NCI-H1105 treated with DMSO at 0.1 percent for 48 hours (cell line): ENCODE measurements at regions not wholly inside any gene's neighbourhood (a gene's known extent, or its start where the extent isn't known, plus 50 kb on each side); places are given as distances from the start of the nearest gene placed in this dataset.
"Not testable (repeated sequence)": the region's sequence is repeated elsewhere in the genome, so short reads cannot be mapped to it uniquely, and the experiment has no call there.

Source experiments
- DNase-seq: peaks from one replicate; lab custom pipeline; 2025; lab: John Stamatoyannopoulos, UW

GRCh38 chr2:195356920-195357440 is 300.0 kb upstream of the SLC39A10 start:
- DNase-seq, result no peak

- DNase-seq, result no peak
Measured at GRCh38 chr2:195356026-195356425, 301.0 kb upstream of the SLC39A10 start.

GRCh38 chr2:195352581-195352980 is 304.4 kb upstream of the SLC39A10 start:
- DNase-seq, result no peak

- no peak for DNase-seq
Measured at GRCh38 chr2:195343942-195344530, 313.0 kb upstream of the SLC39A10 start.

GRCh38 chr2:195343540-195343939 is 313.5 kb upstream of the SLC39A10 start:
- DNase-seq, result no peak

- DNase-seq, result no peak
Measured at GRCh38 chr2:195342061-195342460, 315.0 kb upstream of the SLC39A10 start.

GRCh38 chr2:195338856-195339255 is 318.2 kb upstream of the SLC39A10 start:
- DNase-seq, result no peak

- DNase-seq, result no peak
Measured at GRCh38 chr2:195337597-195337996, 319.4 kb upstream of the SLC39A10 start.

- DNase-seq, result no peak
Measured at GRCh38 chr2:195333869-195334268, 323.2 kb upstream of the SLC39A10 start.

- no peak for DNase-seq
Measured at GRCh38 chr2:195331966-195332365, 325.1 kb upstream of the SLC39A10 start.

- DNase-seq, result no peak
Measured at GRCh38 chr2:195331129-195331528, 325.9 kb upstream of the SLC39A10 start.

GRCh38 chr2:195330513-195330956 is 326.5 kb upstream of the SLC39A10 start:
- DNase-seq, result peak; percentile 83

- DNase-seq, result not testable (repeated sequence)
Measured at GRCh38 chr2:195329784-195330183, 327.2 kb upstream of the SLC39A10 start.

GRCh38 chr2:195326537-195326936 is 330.5 kb upstream of the SLC39A10 start:
- DNase-seq, result no peak

- DNase-seq, result peak; percentile 89
Measured at GRCh38 chr2:195322324-195322723, 334.7 kb upstream of the SLC39A10 start.

GRCh38 chr2:195320413-195320973 is 336.5 kb upstream of the SLC39A10 start:
- no peak for DNase-seq

- DNase-seq, result no peak
Measured at GRCh38 chr2:195319548-195320412, 337.2 kb upstream of the SLC39A10 start.

GRCh38 chr2:195319112-195319460 is 337.9 kb upstream of the SLC39A10 start:
- DNase-seq, result no peak

- DNase-seq, result peak; percentile 87
Measured at GRCh38 chr2:195318440-195319111, 338.4 kb upstream of the SLC39A10 start.

- DNase-seq, result peak; percentile 45
Measured at GRCh38 chr2:195317550-195317949, 339.5 kb upstream of the SLC39A10 start.

GRCh38 chr2:195316486-195316885 is 340.5 kb upstream of the SLC39A10 start:
- DNase-seq, result no peak

- DNase-seq, result no peak
Measured at GRCh38 chr2:195313962-195314361, 343.1 kb upstream of the SLC39A10 start.
